ENCODE measurements at regions not wholly inside any gene's neighbourhood (a gene's known extent, or its start where the extent isn't known, plus 50 kb on each side); places are given as distances from the start of the nearest gene placed in this dataset.

DNA sequence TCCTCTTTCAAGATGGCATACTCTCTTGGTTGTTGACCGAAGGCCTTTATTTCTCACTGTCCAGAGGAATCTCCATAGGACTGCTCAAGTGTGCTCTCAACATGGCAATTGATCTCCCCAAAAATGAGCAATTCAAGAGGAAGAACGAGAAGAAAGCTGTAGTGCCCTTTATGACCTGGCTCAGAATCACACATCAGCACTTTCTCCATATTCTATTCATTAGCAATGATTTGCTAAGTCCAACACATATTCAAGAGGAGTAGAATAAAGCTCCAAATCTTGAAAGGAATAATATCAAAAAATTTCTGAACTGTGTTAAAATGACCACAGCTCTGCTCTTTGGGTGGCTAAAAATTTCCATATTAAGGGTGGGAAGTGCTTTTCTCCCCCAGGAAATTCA, 151.6 kb upstream of the SYNPR start:
- H3K4me3 ChIP-seq (ENCODE audit: low read length), result no peak overlapping the region
- no peak overlapping the region for H3K27ac ChIP-seq (ENCODE audit: low read depth in 1 of 2, low read length in 2 of 2)
- Mint-ChIP-seq H3K9me3 (peaks cover 2% of the 10 kb centered on the region), H3K4me1 (ENCODE audit: low read depth) (no peaks in the 10 kb centered on the region), H3K27me3 (no peaks in the 10 kb centered on the region), H3K4me3 (no peak overlapping the region), H3K36me3 (ENCODE audit: low read depth) (no peaks in the 10 kb centered on the region), H3K27ac (no peak overlapping the region)
- no peak for ATAC-seq (ENCODE audit: poor library complexity)
- H3K9me3 ChIP-seq (ENCODE audit: control insufficient read depth in 1 of 2, insufficient read depth in 1 of 2, low read length in 2 of 2), result no peaks in the 10 kb centered on the region
- TF ChIP-seq, protein P1, sequence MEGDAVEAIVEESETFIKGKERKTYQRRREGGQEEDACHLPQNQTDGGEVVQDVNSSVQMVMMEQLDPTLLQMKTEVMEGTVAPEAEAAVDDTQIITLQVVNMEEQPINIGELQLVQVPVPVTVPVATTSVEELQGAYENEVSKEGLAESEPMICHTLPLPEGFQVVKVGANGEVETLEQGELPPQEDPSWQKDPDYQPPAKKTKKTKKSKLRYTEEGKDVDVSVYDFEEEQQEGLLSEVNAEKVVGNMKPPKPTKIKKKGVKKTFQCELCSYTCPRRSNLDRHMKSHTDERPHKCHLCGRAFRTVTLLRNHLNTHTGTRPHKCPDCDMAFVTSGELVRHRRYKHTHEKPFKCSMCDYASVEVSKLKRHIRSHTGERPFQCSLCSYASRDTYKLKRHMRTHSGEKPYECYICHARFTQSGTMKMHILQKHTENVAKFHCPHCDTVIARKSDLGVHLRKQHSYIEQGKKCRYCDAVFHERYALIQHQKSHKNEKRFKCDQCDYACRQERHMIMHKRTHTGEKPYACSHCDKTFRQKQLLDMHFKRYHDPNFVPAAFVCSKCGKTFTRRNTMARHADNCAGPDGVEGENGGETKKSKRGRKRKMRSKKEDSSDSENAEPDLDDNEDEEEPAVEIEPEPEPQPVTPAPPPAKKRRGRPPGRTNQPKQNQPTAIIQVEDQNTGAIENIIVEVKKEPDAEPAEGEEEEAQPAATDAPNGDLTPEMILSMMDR (IDR thresholded peaks at IDR 0.05), result no peak
- no peaks in the 10 kb centered on the region for H3K4me1 ChIP-seq (ENCODE audit: insufficient read depth, low read length)
- H3K27me3 ChIP-seq (ENCODE audit: control insufficient read depth in 1 of 2, insufficient read depth in 2 of 2, low read length in 2 of 2), result no peaks in the 10 kb centered on the region
- H3K36me3 ChIP-seq (ENCODE audit: insufficient read depth, low read length), result no peaks in the 10 kb centered on the region
- intact Hi-C loops (cut with DNase I, micrococcal nuclease), result no loop called here
- CTCF ChIA-PET, result no interaction called here
- no peak for DNase-seq
- POLR2A ChIA-PET, result no interaction called here

DNA sequence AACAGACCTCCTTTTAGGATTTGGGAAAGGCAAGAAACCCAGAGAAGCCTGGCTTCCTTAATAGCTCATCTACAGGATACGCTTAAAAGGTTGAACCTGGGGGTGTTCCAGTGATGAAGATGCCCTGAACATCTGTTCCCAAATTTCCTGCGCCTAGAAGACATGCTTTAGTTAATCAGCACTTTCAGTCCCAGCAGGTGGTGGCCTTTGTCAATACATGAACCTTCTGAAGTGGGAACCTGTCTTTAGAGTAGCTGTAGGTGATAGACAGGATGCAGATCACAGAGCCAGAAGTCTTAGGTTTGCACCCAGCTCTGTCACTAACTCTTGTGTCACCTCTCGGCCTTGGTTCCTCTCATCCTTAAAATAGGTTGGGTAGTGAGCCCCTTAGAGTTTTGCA, 149.7 kb upstream of the SYNPR start:
- intact Hi-C loops (cut with DNase I, micrococcal nuclease), result no loop called here
- no peaks in the 10 kb centered on the region for H3K27me3 Mint-ChIP-seq
- no peak overlapping the region for H3K4me3 ChIP-seq (ENCODE audit: low read length)
- peaks cover 2% of the 10 kb centered on the region for H3K9me3 Mint-ChIP-seq
- ATAC-seq (ENCODE audit: poor library complexity), result no peak
- TF ChIP-seq, protein P1 (IDR thresholded peaks at IDR 0.05), result no peak
- no peaks in the 10 kb centered on the region for H3K27me3 ChIP-seq (ENCODE audit: control insufficient read depth in 1 of 2, insufficient read depth in 2 of 2, low read length in 2 of 2)
- H3K36me3 Mint-ChIP-seq (ENCODE audit: low read depth), result no peaks in the 10 kb centered on the region
- H3K4me1 Mint-ChIP-seq (ENCODE audit: low read depth), result no peaks in the 10 kb centered on the region
- no peaks in the 10 kb centered on the region for H3K9me3 ChIP-seq (ENCODE audit: control insufficient read depth in 1 of 2, insufficient read depth in 1 of 2, low read length in 2 of 2)
- no peaks in the 10 kb centered on the region for H3K4me1 ChIP-seq (ENCODE audit: insufficient read depth, low read length)
- POLR2A ChIA-PET, result no interaction called here
- H3K27ac ChIP-seq (ENCODE audit: low read depth in 1 of 2, low read length in 2 of 2), result no peak overlapping the region
- H3K4me3 Mint-ChIP-seq, result no peak overlapping the region
- DNase-seq, result no peak
- H3K36me3 ChIP-seq (ENCODE audit: insufficient read depth, low read length), result no peaks in the 10 kb centered on the region
- CTCF ChIA-PET, result no interaction called here
- H3K27ac Mint-ChIP-seq, result no peak overlapping the region

DNA sequence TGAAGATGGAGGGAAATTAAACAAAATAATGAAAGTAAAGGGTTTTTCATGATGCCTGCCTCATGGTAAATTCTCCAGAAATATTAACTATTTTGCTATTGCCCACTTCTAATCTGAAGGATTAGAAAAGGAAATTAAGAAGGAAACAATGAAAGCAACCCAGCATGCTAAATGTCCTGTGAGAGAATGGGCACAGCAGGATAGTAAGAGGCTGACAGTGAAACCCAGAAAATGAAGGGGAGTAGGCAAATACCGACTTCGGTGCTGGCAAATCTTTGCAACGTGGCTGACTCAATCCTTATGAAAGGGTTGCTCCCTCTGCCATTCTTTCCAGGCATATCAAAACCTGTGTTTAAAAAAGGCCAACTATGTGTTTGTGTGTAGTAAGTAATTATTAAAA, 147.5 kb upstream of the SYNPR start:
- DNase-seq (no peak), ATAC-seq (ENCODE audit: poor library complexity) (no peak)
- POLR2A ChIA-PET, result no interaction called here
- no peaks in the 10 kb centered on the region for H3K4me1 Mint-ChIP-seq (ENCODE audit: low read depth)
- no peak overlapping the region for H3K27ac Mint-ChIP-seq
- Histone ChIP-seq H3K4me1 (ENCODE audit: insufficient read depth, low read length) (no peaks in the 10 kb centered on the region), H3K4me3 (ENCODE audit: low read length) (no peak overlapping the region), H3K9me3 (ENCODE audit: control insufficient read depth in 1 of 2, insufficient read depth in 1 of 2, low read length in 2 of 2) (no peaks in the 10 kb centered on the region), H3K27me3 (ENCODE audit: control insufficient read depth in 1 of 2, insufficient read depth in 2 of 2, low read length in 2 of 2) (no peaks in the 10 kb centered on the region), H3K27ac (ENCODE audit: low read depth in 1 of 2, low read length in 2 of 2) (no peak overlapping the region), H3K36me3 (ENCODE audit: insufficient read depth, low read length) (no peaks in the 10 kb centered on the region)
- no peaks in the 10 kb centered on the region for H3K27me3 Mint-ChIP-seq
- no peak overlapping the region for H3K4me3 Mint-ChIP-seq
- peaks cover 2% of the 10 kb centered on the region for H3K9me3 Mint-ChIP-seq
- H3K36me3 Mint-ChIP-seq (ENCODE audit: low read depth), result no peaks in the 10 kb centered on the region
- TF ChIP-seq, protein P1 (IDR thresholded peaks at IDR 0.05), result no peak
- CTCF ChIA-PET, result no interaction called here
- intact Hi-C loops (cut with DNase I, micrococcal nuclease), result no loop called here
